ENCODE measurements at regions not wholly inside any gene's neighbourhood (a gene's known extent, or its start where the extent isn't known, plus 50 kb on each side); places are given as distances from the start of the nearest gene placed in this dataset.

GRCh38 chr9:14428781-14429230 is 114.9 kb upstream of the NFIB start:
- POLR2A ChIA-PET, result no interaction called here
- CTCF ChIA-PET, result interaction anchor here (0.6 to 0.9 kb wide), 2 partner anchors 11 to 1706 kb away, joined by 3 to 4 read pairs; no protein-coding TSS in a partner anchor
- TF ChIP-seq ZNF384 (IDR thresholded peaks at IDR 0.05) (0 out of 2 replicates have a peak, but pooled peaks have one; percentile 57), L3MBTL2 (conservative IDR thresholded peaks at IDR 0.05) (no peak)
- DNase-seq (ENCODE audit: extremely low spot score), result peak; percentile 47

- CTCF ChIA-PET, result no interaction called here
- POLR2A ChIA-PET, result no interaction called here
- no peak for DNase-seq (ENCODE audit: extremely low spot score)
- no peak for TF ChIP-seq CTBP1 (IDR thresholded peaks at IDR 0.05; ENCODE audit: borderline replicate concordance)
- TF ChIP-seq L3MBTL2 (conservative IDR thresholded peaks at IDR 0.05), result no peak
- no peak for TF ChIP-seq ZNF384 (IDR thresholded peaks at IDR 0.05)
- TF ChIP-seq NFRKB (IDR thresholded peaks at IDR 0.05), result no peak
- no peak for TF ChIP-seq SUZ12 (IDR thresholded peaks at IDR 0.05)
- TF ChIP-seq ARNT (IDR thresholded peaks at IDR 0.05), result no peak
- TF ChIP-seq FOXA1 (IDR thresholded peaks at IDR 0.05), result no peak
- TF ChIP-seq SP1 (IDR thresholded peaks at IDR 0.05), result no peak
- no peak for TF ChIP-seq FOXK2 (IDR thresholded peaks at IDR 0.05)
- no peak for TF ChIP-seq LEF1 (IDR thresholded peaks at IDR 0.05; ENCODE audit: borderline replicate concordance)
- no peak for TF ChIP-seq BHLHE40 (IDR thresholded peaks at IDR 0.05; ENCODE audit: borderline replicate concordance)
- no peak for TF ChIP-seq ELF4 (IDR thresholded peaks at IDR 0.05)
- no peak for TF ChIP-seq FOXM1 (IDR thresholded peaks at IDR 0.05; ENCODE audit: borderline replicate concordance)
- no peak for TF ChIP-seq TARDBP (IDR thresholded peaks at IDR 0.05)
- no peak for TF ChIP-seq PKNOX1 (IDR thresholded peaks at IDR 0.05)
- no peak for TF ChIP-seq HDGF (IDR thresholded peaks at IDR 0.05; ENCODE audit: borderline replicate concordance)
These were observed 113.5 kb upstream of the NFIB start for GRCh38 chr9:14427419-14427818.

- no peak for DNase-seq (ENCODE audit: extremely low spot score)
- TF ChIP-seq FOXM1 (IDR thresholded peaks at IDR 0.05; ENCODE audit: borderline replicate concordance), result no peak
- no peak for TF ChIP-seq PKNOX1 (IDR thresholded peaks at IDR 0.05)
- no peak for TF ChIP-seq FOXK2 (IDR thresholded peaks at IDR 0.05)
- no peak for TF ChIP-seq NFRKB (IDR thresholded peaks at IDR 0.05)
- ChIA-PET POLR2A (no interaction called here), CTCF (no interaction called here)
These were observed 111.0 kb upstream of the NFIB start for GRCh38 chr9:14424983-14425382.

GRCh38 chr9:14424289-14424688 is 110.3 kb upstream of the NFIB start:
- CTCF ChIA-PET, result no interaction called here
- DNase-seq (ENCODE audit: extremely low spot score), result no peak
- TF ChIP-seq ZNF384 (IDR thresholded peaks at IDR 0.05), result no peak
- no peak for TF ChIP-seq SUZ12 (IDR thresholded peaks at IDR 0.05)
- TF ChIP-seq FOXA1 (IDR thresholded peaks at IDR 0.05), result no peak
- no peak for TF ChIP-seq TARDBP (IDR thresholded peaks at IDR 0.05)
- TF ChIP-seq NFRKB (IDR thresholded peaks at IDR 0.05), result no peak
- TF ChIP-seq CTBP1 (IDR thresholded peaks at IDR 0.05; ENCODE audit: borderline replicate concordance), result no peak
- TF ChIP-seq PKNOX1 (IDR thresholded peaks at IDR 0.05), result no peak
- no peak for TF ChIP-seq L3MBTL2 (conservative IDR thresholded peaks at IDR 0.05)
- no peak for TF ChIP-seq BHLHE40 (IDR thresholded peaks at IDR 0.05; ENCODE audit: borderline replicate concordance)
- TF ChIP-seq LEF1 (IDR thresholded peaks at IDR 0.05; ENCODE audit: borderline replicate concordance), result no peak
- no peak for TF ChIP-seq ELF4 (IDR thresholded peaks at IDR 0.05)
- POLR2A ChIA-PET, result no interaction called here

- no peak for DNase-seq (ENCODE audit: extremely low spot score)
- POLR2A ChIA-PET, result no interaction called here
- CTCF ChIA-PET, result no interaction called here
- no peak for TF ChIP-seq FOXM1 (IDR thresholded peaks at IDR 0.05; ENCODE audit: borderline replicate concordance)
- TF ChIP-seq CTBP1 (IDR thresholded peaks at IDR 0.05; ENCODE audit: borderline replicate concordance), result no peak
- TF ChIP-seq ARNT (IDR thresholded peaks at IDR 0.05), result no peak
- TF ChIP-seq L3MBTL2 (conservative IDR thresholded peaks at IDR 0.05), result no peak
- TF ChIP-seq FOXK2 (IDR thresholded peaks at IDR 0.05), result no peak
- no peak for TF ChIP-seq ZNF384 (IDR thresholded peaks at IDR 0.05)
- no peak for TF ChIP-seq ELF4 (IDR thresholded peaks at IDR 0.05)
These were observed 109.9 kb upstream of the NFIB start for GRCh38 chr9:14423815-14424261.

- no peak for DNase-seq (ENCODE audit: extremely low spot score)
- CTCF ChIA-PET, result no interaction called here
- POLR2A ChIA-PET, result no interaction called here
- no peak for TF ChIP-seq TARDBP (IDR thresholded peaks at IDR 0.05)
- no peak for TF ChIP-seq ELF4 (IDR thresholded peaks at IDR 0.05)
- no peak for TF ChIP-seq BHLHE40 (IDR thresholded peaks at IDR 0.05; ENCODE audit: borderline replicate concordance)
- no peak for TF ChIP-seq FOXK2 (IDR thresholded peaks at IDR 0.05)
- no peak for TF ChIP-seq SP1 (IDR thresholded peaks at IDR 0.05)
- no peak for TF ChIP-seq HDGF (IDR thresholded peaks at IDR 0.05; ENCODE audit: borderline replicate concordance)
- no peak for TF ChIP-seq FOXM1 (IDR thresholded peaks at IDR 0.05; ENCODE audit: borderline replicate concordance)
- no peak for TF ChIP-seq NFRKB (IDR thresholded peaks at IDR 0.05)
- no peak for TF ChIP-seq ZNF384 (IDR thresholded peaks at IDR 0.05)
These were observed 107.3 kb upstream of the NFIB start for GRCh38 chr9:14421291-14421690.

All from HEK293T (cell line).